Epithelial cell of esophagus (primary cell): ENCODE measurements at regions not wholly inside any gene's neighbourhood (a gene's known extent, or its start where the extent isn't known, plus 50 kb on each side); places are given as distances from the start of the nearest gene placed in this dataset.

Source experiments
- DNase-seq: peaks from one replicate; pipeline ENCODE4 v3.0.0; 2010; ENCODE audit warnings: low read depth
- H3K4me3 ChIP-seq: 2 replicates; pipeline ENCODE4 v1.5.1; 2011; ENCODE audit warnings: mild to moderate bottlenecking, low read length, control low read depth
- TF ChIP-seq, protein P1 (sequence below): IDR thresholded peaks from 2 replicates; pipeline ENCODE4 v1.5.1; 2011; ENCODE audit warnings: low read depth, mild to moderate bottlenecking, low read length, control low read depth, inconsistent platforms; ENCODE audit not compliant: insufficient read depth; ENCODE audit errors: missing control alignments

DNA sequence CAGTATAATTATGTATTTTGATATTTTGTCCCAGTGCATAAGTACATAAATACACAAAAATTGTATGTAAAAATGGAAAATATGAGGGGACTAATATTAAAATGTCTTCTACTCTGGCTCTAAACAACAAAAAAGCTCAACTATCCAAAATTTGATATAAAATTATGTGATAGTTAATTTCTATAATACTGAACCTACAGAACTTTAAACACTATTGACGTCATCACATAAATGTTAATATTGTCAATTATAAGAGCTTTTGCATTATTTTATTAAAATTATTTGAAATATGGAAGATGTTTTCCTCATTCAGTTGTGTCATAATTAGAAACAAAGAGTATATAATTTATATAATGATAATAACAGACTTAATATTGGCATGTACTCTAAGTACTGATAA is 1139.7 kb upstream of the TMEFF2 start:
- TF ChIP-seq, protein P1, sequence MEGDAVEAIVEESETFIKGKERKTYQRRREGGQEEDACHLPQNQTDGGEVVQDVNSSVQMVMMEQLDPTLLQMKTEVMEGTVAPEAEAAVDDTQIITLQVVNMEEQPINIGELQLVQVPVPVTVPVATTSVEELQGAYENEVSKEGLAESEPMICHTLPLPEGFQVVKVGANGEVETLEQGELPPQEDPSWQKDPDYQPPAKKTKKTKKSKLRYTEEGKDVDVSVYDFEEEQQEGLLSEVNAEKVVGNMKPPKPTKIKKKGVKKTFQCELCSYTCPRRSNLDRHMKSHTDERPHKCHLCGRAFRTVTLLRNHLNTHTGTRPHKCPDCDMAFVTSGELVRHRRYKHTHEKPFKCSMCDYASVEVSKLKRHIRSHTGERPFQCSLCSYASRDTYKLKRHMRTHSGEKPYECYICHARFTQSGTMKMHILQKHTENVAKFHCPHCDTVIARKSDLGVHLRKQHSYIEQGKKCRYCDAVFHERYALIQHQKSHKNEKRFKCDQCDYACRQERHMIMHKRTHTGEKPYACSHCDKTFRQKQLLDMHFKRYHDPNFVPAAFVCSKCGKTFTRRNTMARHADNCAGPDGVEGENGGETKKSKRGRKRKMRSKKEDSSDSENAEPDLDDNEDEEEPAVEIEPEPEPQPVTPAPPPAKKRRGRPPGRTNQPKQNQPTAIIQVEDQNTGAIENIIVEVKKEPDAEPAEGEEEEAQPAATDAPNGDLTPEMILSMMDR: no peak
- no peak for DNase-seq
- H3K4me3 ChIP-seq: no peak overlapping the region

DNA sequence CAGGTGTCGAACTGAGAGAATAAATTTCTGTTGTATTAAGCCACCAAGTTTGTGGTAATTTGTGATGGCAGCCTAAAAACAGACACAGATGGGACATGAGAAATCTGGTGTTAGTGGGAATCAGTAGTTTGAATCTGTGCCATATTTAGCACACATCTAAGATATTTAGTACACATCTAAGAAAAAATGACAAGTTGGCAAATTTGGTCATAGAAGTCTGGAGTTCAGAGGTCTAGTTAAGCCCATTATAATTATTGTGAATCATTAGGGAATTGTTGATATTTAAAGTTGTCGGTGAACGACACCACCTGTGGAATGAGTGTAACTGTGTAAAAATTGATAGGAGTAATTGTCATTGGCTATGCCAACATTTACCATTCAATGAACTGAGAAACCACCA is 1138.8 kb upstream of the TMEFF2 start:
- H3K4me3 ChIP-seq: no peak overlapping the region
- DNase-seq: no peak
- TF ChIP-seq, protein P1: no peak

DNA sequence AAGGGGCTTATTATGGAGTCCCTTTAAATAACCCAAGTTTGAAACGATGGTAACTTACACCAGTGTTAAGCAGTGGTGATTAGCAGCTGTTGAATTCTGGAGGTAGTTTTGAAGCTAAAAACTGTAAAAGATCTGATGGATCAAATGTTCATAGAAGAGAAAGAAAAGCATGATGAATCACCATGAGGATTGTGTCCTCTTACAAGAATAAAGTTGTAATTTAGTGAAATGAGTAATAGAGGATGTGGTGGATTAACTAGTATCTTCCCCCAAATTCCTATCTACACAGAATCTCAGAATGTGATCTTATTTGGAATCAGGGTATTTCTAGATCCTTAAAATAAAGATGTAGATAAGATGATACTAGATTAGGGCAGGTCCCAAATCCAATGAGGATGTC is 1138.2 kb upstream of the TMEFF2 start:
- DNase-seq: no peak
- TF ChIP-seq, protein P1: no peak
- H3K4me3 ChIP-seq: no peak overlapping the region

DNA sequence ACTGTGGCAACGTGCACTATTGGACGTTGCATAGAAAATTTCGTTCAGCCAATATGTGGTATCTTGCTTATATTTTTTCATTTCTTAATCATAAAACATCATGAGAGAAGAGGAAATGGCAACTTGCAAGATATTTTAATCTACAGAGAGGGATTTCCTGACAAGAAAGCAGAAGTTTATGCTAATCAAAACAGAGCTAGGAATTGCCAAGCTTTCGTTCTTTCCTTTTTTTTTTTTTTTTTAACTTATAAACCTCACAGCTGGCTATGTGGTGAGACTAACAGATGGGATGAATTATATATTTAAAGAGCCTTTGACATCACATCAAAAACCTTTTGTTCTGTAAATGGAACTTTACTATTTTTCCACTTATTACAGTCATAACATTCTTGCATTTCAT is 1136.9 kb upstream of the TMEFF2 start:
- TF ChIP-seq, protein P1: no peak
- no peak for DNase-seq
- H3K4me3 ChIP-seq: no peak overlapping the region

DNA sequence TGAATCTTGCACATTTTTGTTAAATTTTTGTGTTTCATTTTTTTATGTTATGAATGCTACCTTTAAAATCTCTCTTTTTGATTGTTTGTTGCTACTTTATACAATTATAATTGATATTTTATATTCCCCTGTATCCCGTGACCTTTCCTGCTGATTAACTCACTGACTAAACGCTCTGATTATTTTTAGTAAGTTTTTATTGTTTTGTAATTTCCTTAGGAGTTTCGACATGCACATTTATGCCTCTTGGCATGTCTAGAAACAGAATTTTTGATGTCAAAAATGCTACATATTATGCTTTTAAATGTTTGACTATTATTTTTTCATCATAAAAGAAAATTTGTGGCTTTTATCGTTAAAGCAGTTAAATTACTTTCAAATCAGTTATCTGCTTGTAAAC is 1131.6 kb upstream of the TMEFF2 start:
- H3K4me3 ChIP-seq: no peak overlapping the region
- TF ChIP-seq, protein P1: no peak
- DNase-seq: no peak

DNA sequence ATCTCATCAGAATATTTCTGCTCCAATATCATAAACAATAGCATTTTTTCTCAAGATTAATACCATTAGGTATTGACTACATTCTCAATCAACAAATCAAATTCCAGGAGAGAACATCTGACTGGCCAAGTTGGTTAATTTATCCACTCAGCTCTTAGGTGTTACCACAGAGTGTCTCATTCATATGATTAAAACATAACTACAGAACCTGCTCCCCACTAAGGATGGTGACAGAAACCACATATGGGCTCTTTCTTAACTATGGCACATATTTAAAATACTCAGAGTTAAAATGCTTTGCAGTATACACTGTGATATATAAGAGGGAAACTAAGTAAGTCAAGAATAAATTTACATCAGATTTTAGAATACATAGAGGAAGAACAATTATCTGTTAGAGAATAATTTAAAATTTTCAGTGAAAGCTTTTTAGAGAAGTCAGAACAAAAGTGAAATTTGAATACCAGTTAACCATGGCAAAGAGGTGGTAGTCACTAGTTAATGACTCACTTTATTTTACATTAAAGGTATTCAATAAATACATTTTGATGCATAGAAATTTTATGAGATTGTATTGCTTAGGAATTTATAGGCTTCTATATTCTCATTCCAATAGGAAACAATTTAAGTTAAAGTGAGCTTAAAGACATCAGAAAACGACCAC is 1120.8 kb upstream of the TMEFF2 start:
- DNase-seq: no peak
- H3K4me3 ChIP-seq: no peak overlapping the region
- TF ChIP-seq, protein P1: no peak

DNA sequence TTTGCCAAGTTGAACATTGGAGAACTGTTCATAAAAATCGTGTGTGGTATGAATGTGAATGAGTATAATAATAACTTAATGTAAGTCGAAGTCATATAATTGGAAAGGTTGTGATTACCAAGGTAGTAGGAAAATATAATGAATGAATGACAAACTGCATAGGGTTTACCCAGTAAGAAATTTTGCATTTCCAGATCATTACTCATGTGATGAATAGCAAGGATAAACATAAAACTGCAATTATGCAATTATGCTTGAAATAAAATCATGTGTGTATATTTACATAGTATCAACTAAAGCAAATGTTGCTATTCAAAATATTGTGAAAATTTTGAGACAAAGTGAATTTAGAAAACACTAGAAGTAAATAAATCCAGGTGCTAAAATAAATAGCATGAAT is 1108.7 kb upstream of the TMEFF2 start:
- TF ChIP-seq, protein P1: no peak
- DNase-seq: peak; percentile 20
- H3K4me3 ChIP-seq: no peak overlapping the region
